NCI-H748 treated with DMSO at 0.1 percent for 48 hours (cell line): ENCODE measurements at regions not wholly inside any gene's neighbourhood (a gene's known extent, or its start where the extent isn't known, plus 50 kb on each side); places are given as distances from the start of the nearest gene placed in this dataset.
"Not testable (repeated sequence)": the region's sequence is repeated elsewhere in the genome, so short reads cannot be mapped to it uniquely, and the experiment has no call there.

Source experiments
- DNase-seq: peaks from one replicate; lab custom pipeline; 2025; lab: John Stamatoyannopoulos, UW

GRCh38 chr11:104776501-104777170, 121.6 kb downstream of the CASP12 start:
- DNase-seq: no peak

- no peak for DNase-seq
These were observed 123.7 kb downstream of the CASP12 start for GRCh38 chr11:104774578-104774977.

GRCh38 chr11:104772806-104773241, 125.4 kb downstream of the CASP12 start:
- DNase-seq: no peak

GRCh38 chr11:104771763-104772162, 126.5 kb downstream of the CASP12 start:
- no peak for DNase-seq

- not testable (repeated sequence) for DNase-seq
These were observed 127.2 kb downstream of the CASP12 start for GRCh38 chr11:104771046-104771445.

- no peak for DNase-seq
These were observed 132.7 kb downstream of the CASP12 start for GRCh38 chr11:104765401-104766095.

- no peak for DNase-seq
These were observed 133.6 kb downstream of the CASP12 start for GRCh38 chr11:104764710-104765045.

GRCh38 chr11:104763930-104764709, 134.1 kb downstream of the CASP12 start:
- no peak for DNase-seq

GRCh38 chr11:104761511-104761910, 136.7 kb downstream of the CASP12 start:
- DNase-seq: no peak

- DNase-seq: no peak
These were observed 138.8 kb downstream of the CASP12 start for GRCh38 chr11:104759464-104759863.

- no peak for DNase-seq
These were observed 159.3 kb downstream of the CASP12 start for GRCh38 chr11:104738918-104739317.

- DNase-seq: no peak
These were observed 160.1 kb downstream of the CASP12 start for GRCh38 chr11:104738208-104738607.

GRCh38 chr11:104736502-104736901, 161.8 kb downstream of the CASP12 start:
- DNase-seq: no peak

GRCh38 chr11:104734998-104735397, 163.3 kb downstream of the CASP12 start:
- no peak for DNase-seq

GRCh38 chr11:104731890-104732289, 166.4 kb downstream of the CASP12 start:
- no peak for DNase-seq

GRCh38 chr11:104728927-104729326, 169.3 kb downstream of the CASP12 start:
- no peak for DNase-seq

- no peak for DNase-seq
These were observed 170.5 kb downstream of the CASP12 start for GRCh38 chr11:104727768-104728167.

- DNase-seq: no peak
These were observed 171.2 kb downstream of the CASP12 start for GRCh38 chr11:104727095-104727494.

GRCh38 chr11:104725796-104726408, 172.4 kb downstream of the CASP12 start:
- DNase-seq: no peak

GRCh38 chr11:104713401-104713800, 184.9 kb downstream of the CASP12 start:
- no peak for DNase-seq

GRCh38 chr11:104705490-104706190, 192.6 kb downstream of the CASP12 start:
- no peak for DNase-seq

- DNase-seq: no peak
These were observed 193.4 kb downstream of the CASP12 start for GRCh38 chr11:104704888-104705287.
